NCI-H460 (cell line): ENCODE measurements at regions not wholly inside any gene's neighbourhood (a gene's known extent, or its start where the extent isn't known, plus 50 kb on each side); places are given as distances from the start of the nearest gene placed in this dataset.

Experiments
- DNase-seq: peaks from one replicate; pipeline ENCODE4 v3.0.0-alpha.2; 2016; ENCODE audit warnings: low read depth; ENCODE audit errors: extremely low read depth

- no peak for DNase-seq
These were observed 150.6 kb downstream of the KCNA5 start for GRCh38 chr12:5194306-5194705.

- DNase-seq = no peak
These were observed 151.6 kb downstream of the KCNA5 start for GRCh38 chr12:5195244-5195643.

- DNase-seq = no peak
These were observed 152.0 kb downstream of the KCNA5 start for GRCh38 chr12:5195691-5196090.

GRCh38 chr12:5197131-5197530, 153.5 kb downstream of the KCNA5 start:
- no peak for DNase-seq

GRCh38 chr12:5197656-5198055, 154.0 kb downstream of the KCNA5 start:
- DNase-seq = no peak

- DNase-seq = peak; percentile 4
These were observed 156.8 kb downstream of the KCNA5 start for GRCh38 chr12:5200278-5201087.

GRCh38 chr12:5201554-5202218, 158.0 kb downstream of the KCNA5 start:
- no peak for DNase-seq

- DNase-seq = no peak
These were observed 159.6 kb downstream of the KCNA5 start for GRCh38 chr12:5203274-5203673.

- no peak for DNase-seq
These were observed 160.0 kb downstream of the KCNA5 start for GRCh38 chr12:5203720-5204119.

GRCh38 chr12:5204271-5204670, 160.6 kb downstream of the KCNA5 start:
- no peak for DNase-seq

GRCh38 chr12:5204831-5205230, 161.2 kb downstream of the KCNA5 start:
- no peak for DNase-seq

GRCh38 chr12:5206401-5207175, 162.9 kb downstream of the KCNA5 start:
- DNase-seq = no peak

- no peak for DNase-seq
These were observed 166.7 kb downstream of the KCNA5 start for GRCh38 chr12:5210179-5210922.

GRCh38 chr12:5210923-5211290, 167.2 kb downstream of the KCNA5 start:
- DNase-seq = no peak

- no peak for DNase-seq
These were observed 169.7 kb downstream of the KCNA5 start for GRCh38 chr12:5213336-5213735.

GRCh38 chr12:5213990-5214389, 170.3 kb downstream of the KCNA5 start:
- DNase-seq = no peak

GRCh38 chr12:5217936-5218335, 174.3 kb downstream of the KCNA5 start:
- DNase-seq = no peak

- DNase-seq = no peak
These were observed 176.4 kb downstream of the KCNA5 start for GRCh38 chr12:5220099-5220498.

GRCh38 chr12:5220835-5221234, 177.2 kb downstream of the KCNA5 start:
- DNase-seq = no peak

GRCh38 chr12:5222011-5222461, 178.4 kb downstream of the KCNA5 start:
- DNase-seq = no peak

GRCh38 chr12:5222729-5223128, 179.1 kb downstream of the KCNA5 start:
- no peak for DNase-seq
